Left ventricle myocardium inferior (tissue), 1 donor: ENCODE measurements at regions not wholly inside any gene's neighbourhood (a gene's known extent, or its start where the extent isn't known, plus 50 kb on each side); places are given as distances from the start of the nearest gene placed in this dataset.

Experiments used
- DNase-seq: peaks from one replicate; pipeline ENCODE4 v3.0.0-alpha.2; 2020
- H3K27ac ChIP-seq: fragments of 200-600 bp; replicated peaks from 2 replicates; pipeline ENCODE4 v1.8.0; 2021
- H3K27me3 ChIP-seq: fragments of 200-600 bp; 2 replicates; pipeline ENCODE4 v1.8.0; 2021; ENCODE audit warnings: low read depth
- H3K36me3 ChIP-seq: fragments of 200-600 bp; 2 replicates; pipeline ENCODE4 v1.8.0; 2021
- H3K4me1 ChIP-seq: fragments of 200-600 bp; 2 replicates; pipeline ENCODE4 v1.8.0; 2021
- H3K4me3 ChIP-seq: fragments of 200-600 bp; 2 replicates; pipeline ENCODE4 v1.8.0; 2021; ENCODE audit warnings: mild to moderate bottlenecking, moderate library complexity
- H3K9me3 ChIP-seq: fragments of 200-600 bp; replicated peaks from 2 replicates; pipeline ENCODE4 v1.8.0; 2021
- CTCF ChIP-seq: fragments of 200-600 bp; IDR thresholded peaks from 2 replicates; pipeline ENCODE4 v1.8.0; 2021; ENCODE audit warnings: antibody characterized with exemption, mild to moderate bottlenecking, borderline replicate concordance
- intact Hi-C: fragments of 100-400 bp; cut with micrococcal nuclease; formaldehyde crosslinking; loops from one replicate; pipeline ENCODE4 v1.11.0; 2022
- donor health status: DM: no; HTN: yes; CAD: no; lungs with severe emphysema.

- H3K9me3 ChIP-seq = peaks cover 3% of the 10 kb centered on the region
- DNase-seq = no peak
- H3K4me1 ChIP-seq = no peaks in the 10 kb centered on the region
- H3K27ac ChIP-seq = no peak overlapping the region
- peaks cover 20% of the 10 kb centered on the region for H3K27me3 ChIP-seq
- H3K36me3 ChIP-seq = no peaks in the 10 kb centered on the region
- no peak overlapping the region for H3K4me3 ChIP-seq
- TF ChIP-seq CTCF = no peak
- intact Hi-C loops = no loop called here
Measured at GRCh38 chr6:3559561-3559960, 102.7 kb upstream of the SLC22A23 start.

GRCh38 chr6:3557336-3557735 lies 100.5 kb upstream of the SLC22A23 start:
- DNase-seq = no peak
- Histone ChIP-seq H3K4me1 (no peaks in the 10 kb centered on the region), H3K27me3 (peaks cover 20% of the 10 kb centered on the region), H3K9me3 (peaks cover 25% of the 10 kb centered on the region), H3K36me3 (no peaks in the 10 kb centered on the region), H3K4me3 (no peak overlapping the region), H3K27ac (no peak overlapping the region)
- no peak for TF ChIP-seq CTCF
- intact Hi-C loops = no loop called here

GRCh38 chr6:3553254-3553653 lies 96.4 kb upstream of the SLC22A23 start:
- TF ChIP-seq CTCF = no peak
- Histone ChIP-seq H3K27me3 (peaks cover 6% of the 10 kb centered on the region), H3K36me3 (no peaks in the 10 kb centered on the region), H3K27ac (no peak overlapping the region), H3K9me3 (peaks cover 45% of the 10 kb centered on the region), H3K4me3 (no peak overlapping the region), H3K4me1 (no peaks in the 10 kb centered on the region)
- no peak for DNase-seq
- intact Hi-C loops = no loop called here

GRCh38 chr6:3551716-3552511 lies 95.1 kb upstream of the SLC22A23 start:
- H3K4me1 ChIP-seq = no peaks in the 10 kb centered on the region
- no peak for DNase-seq
- TF ChIP-seq CTCF = no peak
- no peak overlapping the region for H3K27ac ChIP-seq
- intact Hi-C loops = no loop called here
- peaks cover 45% of the 10 kb centered on the region for H3K9me3 ChIP-seq
- no peaks in the 10 kb centered on the region for H3K36me3 ChIP-seq
- peaks cover 6% of the 10 kb centered on the region for H3K27me3 ChIP-seq
- no peak overlapping the region for H3K4me3 ChIP-seq

GRCh38 chr6:3549314-3549940 lies 92.6 kb upstream of the SLC22A23 start:
- intact Hi-C loops = no loop called here
- DNase-seq = no peak
- Histone ChIP-seq H3K27me3 (peaks cover 7% of the 10 kb centered on the region), H3K27ac (no peak overlapping the region), H3K36me3 (no peaks in the 10 kb centered on the region), H3K4me1 (no peaks in the 10 kb centered on the region), H3K4me3 (no peak overlapping the region), H3K9me3 (peaks cover 41% of the 10 kb centered on the region)
- TF ChIP-seq CTCF = no peak
